CD4-positive, alpha-beta T cell (primary cell): ENCODE measurements at regions not wholly inside any gene's neighbourhood (a gene's known extent, or its start where the extent isn't known, plus 50 kb on each side); places are given as distances from the start of the nearest gene placed in this dataset.

Experiments
- ATAC-seq: fragments of 200-7000 bp; cut with Tn5 transposase; one replicate; pipeline ENCODE4 v1.10.0; 2022; ENCODE audit warnings: mild to moderate bottlenecking; ENCODE audit not compliant: poor library complexity
- CTCF ChIA-PET: fragments of 350-600 bp; sonication (Branson Sonifier 250); formaldehyde crosslinking; loops from one replicate; lab custom pipeline; 2021; ENCODE audit warnings: antibody characterized with exemption, inconsistent platforms; lab: Charles Lee
- POLR2A ChIA-PET: fragments of 350-600 bp; sonication (Branson Sonifier 250); formaldehyde crosslinking; loops from one replicate; lab custom pipeline; 2021; ENCODE audit warnings: antibody characterized with exemption, inconsistent platforms; lab: Charles Lee
- DNase-seq, 14 experiments: peaks; one replicate each; pipeline ENCODE4 v3.0.0-alpha.2; 2013 to 2020; ENCODE audit warnings: mixed read lengths in 2 of 14
- H3K27ac ChIP-seq, 2 donors: one replicate each; pipeline versions ENCODE4 v1.5.1 to v1.7.0; 2013; ENCODE audit warnings: low read length in 2 of 2, low read depth in 1 of 2, mild to moderate bottlenecking in 1 of 2
- H3K27me3 ChIP-seq, 2 experiments: 1 replicate in 1 of 2; 2 replicates in 1 of 2; pipeline versions ENCODE4 v1.6.1 to v1.7.0; 2013; ENCODE audit warnings: low read length in 2 of 2, control low read depth in 1 of 2, mild to moderate bottlenecking in 1 of 2, moderate library complexity in 1 of 2; ENCODE audit not compliant: insufficient read depth in 2 of 2, control insufficient read depth in 1 of 2
- H3K36me3 ChIP-seq: one replicate; pipeline ENCODE4 v1.6.1; 2013; ENCODE audit warnings: low read length, control low read depth; ENCODE audit not compliant: insufficient read depth
- H3K4me1 ChIP-seq: one replicate; pipeline ENCODE4 v1.6.1; 2013; ENCODE audit warnings: low read length, control low read depth; ENCODE audit not compliant: insufficient read depth
- H3K4me3 ChIP-seq: one replicate; pipeline ENCODE4 v1.5.1; 2013; ENCODE audit warnings: mild to moderate bottlenecking, low read length, moderate library complexity
- H3K9me3 ChIP-seq, 2 experiments: 1 replicate in 1 of 2; 2 replicates in 1 of 2; pipeline versions ENCODE4 v1.6.1 to v1.7.0; 2013; ENCODE audit warnings: low read length in 2 of 2, mild to moderate bottlenecking in 2 of 2, control low read depth in 1 of 2, moderate library complexity in 1 of 2; ENCODE audit not compliant: control insufficient read depth in 1 of 2, insufficient read depth in 1 of 2
- H3K27ac Mint-ChIP-seq: one replicate; pipeline ENCODE4 v1.8.0; 2020; ENCODE audit warnings: mixed read lengths
- H3K27me3 Mint-ChIP-seq: one replicate; pipeline ENCODE4 v1.8.0; 2021; ENCODE audit warnings: mixed read lengths
- H3K36me3 Mint-ChIP-seq: one replicate; pipeline ENCODE4 v1.8.0; 2021; ENCODE audit warnings: low read depth, mixed read lengths
- H3K4me1 Mint-ChIP-seq: one replicate; pipeline ENCODE4 v1.8.0; 2021; ENCODE audit warnings: low read depth, mixed read lengths
- H3K4me3 Mint-ChIP-seq: one replicate; pipeline ENCODE4 v1.8.0; 2020; ENCODE audit warnings: mild to moderate bottlenecking, mixed read lengths
- H3K9me3 Mint-ChIP-seq: one replicate; pipeline ENCODE4 v1.8.0; 2020; ENCODE audit warnings: mixed read lengths
- intact Hi-C, 2 experiments: fragments of 100-400 bp; cut with DNase I in 1 of 2; cut with micrococcal nuclease in 1 of 2; formaldehyde crosslinking; loops; one replicate each; pipeline versions ENCODE4 v1.15.1 to v1.9.0; 2023 to 2025; cut with DNase I, micrococcal nuclease
- TF ChIP-seq, protein P1 (sequence below): fragments of 200-600 bp; IDR thresholded peaks from one replicate; pipeline ENCODE4 v1.8.0; 2022; ENCODE audit warnings: antibody characterized with exemption, mild to moderate bottlenecking

DNA sequence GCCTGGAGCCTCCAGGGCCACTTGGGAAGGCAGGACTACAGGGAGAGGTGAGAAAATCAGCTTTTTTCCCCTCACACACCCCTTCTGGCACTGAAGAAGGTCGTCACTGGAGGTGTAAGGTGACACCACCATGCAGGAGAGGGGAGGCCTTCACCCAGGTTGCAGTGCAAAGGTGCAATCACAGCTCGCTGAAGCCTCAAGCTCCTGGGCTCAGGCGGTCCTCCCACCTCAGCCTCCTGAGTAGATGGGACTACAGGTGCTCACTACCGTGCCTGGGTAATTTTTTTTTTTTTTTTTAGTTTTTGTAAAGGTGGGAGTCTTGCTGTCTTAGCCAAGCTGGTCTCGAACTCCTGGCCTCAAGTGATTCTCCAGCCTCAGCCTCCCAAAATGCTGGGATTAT is 93.6 kb downstream of the TNFAIP2 start:
- Mint-ChIP-seq H3K36me3 (no peaks in the 10 kb centered on the region), H3K9me3 (peaks cover 3% of the 10 kb centered on the region), H3K27me3 (peaks cover 62% of the 10 kb centered on the region), H3K4me1 (no peaks in the 10 kb centered on the region), H3K27ac (no peak overlapping the region), H3K4me3 (no peak overlapping the region)
- Histone ChIP-seq H3K9me3 (peaks cover 0 to 5% of the 10 kb centered on the region in 2 experiments), H3K4me3 (no peak overlapping the region), H3K27me3 (peaks cover 11 to 27% of the 10 kb centered on the region in 2 experiments), H3K4me1 (no peaks in the 10 kb centered on the region), H3K27ac (no peak overlapping the region), H3K36me3 (no peaks in the 10 kb centered on the region)
- ChIA-PET CTCF (no interaction called here), POLR2A (no interaction called here)
- intact Hi-C loops: no loop called here
- TF ChIP-seq, protein P1, sequence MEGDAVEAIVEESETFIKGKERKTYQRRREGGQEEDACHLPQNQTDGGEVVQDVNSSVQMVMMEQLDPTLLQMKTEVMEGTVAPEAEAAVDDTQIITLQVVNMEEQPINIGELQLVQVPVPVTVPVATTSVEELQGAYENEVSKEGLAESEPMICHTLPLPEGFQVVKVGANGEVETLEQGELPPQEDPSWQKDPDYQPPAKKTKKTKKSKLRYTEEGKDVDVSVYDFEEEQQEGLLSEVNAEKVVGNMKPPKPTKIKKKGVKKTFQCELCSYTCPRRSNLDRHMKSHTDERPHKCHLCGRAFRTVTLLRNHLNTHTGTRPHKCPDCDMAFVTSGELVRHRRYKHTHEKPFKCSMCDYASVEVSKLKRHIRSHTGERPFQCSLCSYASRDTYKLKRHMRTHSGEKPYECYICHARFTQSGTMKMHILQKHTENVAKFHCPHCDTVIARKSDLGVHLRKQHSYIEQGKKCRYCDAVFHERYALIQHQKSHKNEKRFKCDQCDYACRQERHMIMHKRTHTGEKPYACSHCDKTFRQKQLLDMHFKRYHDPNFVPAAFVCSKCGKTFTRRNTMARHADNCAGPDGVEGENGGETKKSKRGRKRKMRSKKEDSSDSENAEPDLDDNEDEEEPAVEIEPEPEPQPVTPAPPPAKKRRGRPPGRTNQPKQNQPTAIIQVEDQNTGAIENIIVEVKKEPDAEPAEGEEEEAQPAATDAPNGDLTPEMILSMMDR: no peak
- ATAC-seq (no peak), DNase-seq (no peak)

DNA sequence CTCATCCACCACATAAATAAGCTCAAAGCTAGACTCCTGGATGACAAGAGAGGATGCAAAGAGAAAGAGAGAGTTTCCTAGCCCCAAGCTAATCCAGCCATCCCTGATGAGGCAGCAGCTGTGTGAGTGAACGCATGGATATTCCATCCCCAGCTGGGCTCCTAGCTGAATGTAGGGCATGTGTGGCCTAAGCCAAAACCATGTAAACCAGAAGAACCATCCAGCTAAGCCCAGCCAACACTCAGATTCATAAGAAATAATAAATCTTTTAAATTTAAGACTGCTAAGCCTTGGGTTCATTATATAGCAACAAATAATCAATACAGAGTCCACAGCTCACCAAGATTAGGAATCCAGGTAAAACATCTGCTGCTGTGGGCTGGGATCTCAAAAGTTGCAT is 94.3 kb downstream of the TNFAIP2 start:
- H3K4me1 Mint-ChIP-seq: no peaks in the 10 kb centered on the region
- H3K27ac ChIP-seq: no peak overlapping the region
- no peak overlapping the region for H3K4me3 ChIP-seq
- DNase-seq (no peak), ATAC-seq (no peak)
- H3K9me3 ChIP-seq: peaks cover 0 to 5% of the 10 kb centered on the region in 2 experiments
- no peaks in the 10 kb centered on the region for H3K9me3 Mint-ChIP-seq
- CTCF ChIA-PET: no interaction called here
- H3K4me1 ChIP-seq: no peaks in the 10 kb centered on the region
- TF ChIP-seq, protein P1: no peak
- H3K27me3 ChIP-seq: peaks cover 16 to 34% of the 10 kb centered on the region in 2 experiments
- H3K27ac Mint-ChIP-seq: no peak overlapping the region
- no peaks in the 10 kb centered on the region for H3K36me3 Mint-ChIP-seq
- POLR2A ChIA-PET: no interaction called here
- H3K4me3 Mint-ChIP-seq: no peak overlapping the region
- intact Hi-C loops: no loop called here
- H3K36me3 ChIP-seq: no peaks in the 10 kb centered on the region
- H3K27me3 Mint-ChIP-seq: peaks cover 62% of the 10 kb centered on the region

DNA sequence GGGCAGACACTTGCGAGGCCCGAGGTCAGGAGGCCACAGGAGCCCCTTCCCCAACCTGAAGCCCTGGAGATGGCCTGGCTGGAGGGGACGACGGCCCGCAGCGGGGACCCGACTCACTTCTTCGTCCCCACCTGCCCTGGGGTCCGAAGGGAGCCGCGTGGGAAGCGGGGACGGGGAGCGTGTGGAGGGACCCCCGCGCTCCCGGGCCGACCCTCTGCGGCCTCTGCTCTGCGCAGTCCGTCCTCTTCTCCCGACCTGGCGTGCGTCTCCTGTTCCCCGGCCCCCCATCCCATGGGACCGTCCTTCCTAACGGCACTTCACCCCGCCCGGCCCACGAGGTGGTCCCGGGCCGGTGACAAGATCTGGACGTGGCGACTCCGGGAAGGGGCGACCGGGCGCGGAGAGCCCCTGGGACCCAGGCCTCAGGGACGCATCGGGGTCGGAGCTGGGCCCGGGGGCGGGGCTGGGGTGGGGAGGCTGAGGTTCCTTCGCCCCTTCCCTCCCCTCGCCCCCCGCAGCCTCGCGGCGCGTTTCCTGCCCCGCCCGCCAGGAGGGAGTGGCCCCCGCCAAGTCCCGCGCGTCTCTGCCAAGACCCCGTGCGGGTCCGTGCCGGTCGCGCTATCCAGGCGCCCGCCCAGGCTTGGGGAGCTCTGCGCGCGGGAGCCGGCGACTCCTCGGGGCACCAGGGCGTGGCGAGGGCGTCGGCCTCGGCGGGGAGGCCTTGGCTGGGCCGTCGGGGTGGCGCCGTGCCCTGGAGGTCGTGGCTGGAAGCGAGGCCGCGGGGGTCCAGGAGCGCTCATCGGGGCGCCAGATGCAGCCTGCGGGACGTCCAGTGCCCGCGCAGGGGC is 97.1 kb downstream of the TNFAIP2 start:
- DNase-seq: no peak
- peaks cover 0 to 5% of the 10 kb centered on the region in 2 experiments for H3K9me3 ChIP-seq
- Mint-ChIP-seq H3K36me3 (no peaks in the 10 kb centered on the region), H3K4me1 (no peaks in the 10 kb centered on the region), H3K4me3 (no peak overlapping the region), H3K27ac (no peak overlapping the region), H3K9me3 (no peaks in the 10 kb centered on the region), H3K27me3 (peaks cover 54% of the 10 kb centered on the region)
- H3K4me1 ChIP-seq: no peaks in the 10 kb centered on the region
- TF ChIP-seq, protein P1: no peak
- intact Hi-C loops: no loop called here
- H3K27me3 ChIP-seq: peaks cover 24 to 40% of the 10 kb centered on the region in 2 experiments
- H3K4me3 ChIP-seq: no peak overlapping the region
- CTCF ChIA-PET: no interaction called here
- no peak for ATAC-seq
- H3K36me3 ChIP-seq: no peaks in the 10 kb centered on the region
- POLR2A ChIA-PET: no interaction called here
- no peak overlapping the region for H3K27ac ChIP-seq
